CD4-positive, alpha-beta T cell treated with Interleukin-15 for 1 hour (primary cell): ENCODE measurements at regions not wholly inside any gene's neighbourhood (a gene's known extent, or its start where the extent isn't known, plus 50 kb on each side); places are given as distances from the start of the nearest gene placed in this dataset.
"Not testable (repeated sequence)": the region's sequence is repeated elsewhere in the genome, so short reads cannot be mapped to it uniquely, and the experiment has no call there.

Experiments
- DNase-seq: peaks from one replicate; pipeline ENCODE4 v3.0.0-alpha.2; 2020

DNA sequence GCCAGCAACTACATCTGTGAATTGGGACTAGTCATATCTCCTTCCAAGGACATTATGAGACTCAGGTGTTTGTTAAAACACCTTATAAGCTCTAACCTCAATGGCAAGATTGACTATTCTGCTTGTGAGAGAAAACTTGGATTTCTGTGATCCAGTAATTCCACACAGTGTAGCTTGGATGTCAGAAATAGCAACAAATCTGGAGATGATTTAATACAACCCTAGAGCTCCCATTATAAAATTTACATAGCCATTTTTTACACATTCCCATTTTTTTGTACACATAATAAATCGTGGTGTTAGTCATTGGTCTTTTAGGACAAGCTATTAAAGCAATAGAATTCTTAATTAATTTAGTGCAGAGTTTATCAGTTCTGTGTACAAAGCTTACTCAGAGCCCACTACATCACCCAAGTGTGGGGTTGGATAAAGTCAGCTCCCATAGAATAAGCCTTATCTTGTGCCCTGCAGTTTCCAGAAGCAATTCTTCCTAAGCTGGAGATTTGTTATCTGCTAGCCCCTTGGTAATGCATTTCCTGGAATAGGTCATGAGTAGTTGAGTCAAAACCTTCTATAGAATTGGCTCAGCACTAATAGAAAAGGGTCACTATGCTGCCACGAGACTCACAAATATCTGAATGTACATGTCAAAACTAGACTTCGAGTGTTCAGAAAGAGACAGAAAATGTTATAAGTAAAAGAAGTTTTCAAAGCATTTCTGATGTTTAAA lies 434.0 kb upstream of the RUNX1 start:
- no peak for DNase-seq

DNA sequence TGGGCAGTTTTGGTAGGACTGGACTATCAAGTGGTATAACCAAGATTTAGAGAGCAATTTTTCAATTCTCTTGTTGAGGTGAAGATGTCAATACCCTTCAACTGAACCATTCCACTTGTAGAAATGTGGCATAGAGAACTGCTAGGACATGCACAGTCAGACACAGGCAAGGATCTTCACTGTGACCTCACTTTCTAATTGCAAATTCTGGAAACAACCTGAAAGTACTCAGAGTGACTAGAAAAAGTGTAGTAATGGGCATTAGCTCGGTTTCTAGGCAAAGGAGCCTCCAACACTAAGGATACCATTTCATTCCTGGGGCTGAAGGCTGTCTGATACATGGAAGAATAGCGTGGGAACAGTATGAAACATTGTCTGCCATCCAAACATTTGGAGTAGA lies 433.0 kb upstream of the RUNX1 start:
- no peak for DNase-seq

- DNase-seq = no peak
Observed at GRCh38 chr21:35481005-35481404, 431.9 kb upstream of the RUNX1 start.

GRCh38 chr21:35479529-35479928 lies 430.4 kb upstream of the RUNX1 start:
- DNase-seq = no peak

GRCh38 chr21:35479065-35479448 lies 430.0 kb upstream of the RUNX1 start:
- DNase-seq = no peak

DNA sequence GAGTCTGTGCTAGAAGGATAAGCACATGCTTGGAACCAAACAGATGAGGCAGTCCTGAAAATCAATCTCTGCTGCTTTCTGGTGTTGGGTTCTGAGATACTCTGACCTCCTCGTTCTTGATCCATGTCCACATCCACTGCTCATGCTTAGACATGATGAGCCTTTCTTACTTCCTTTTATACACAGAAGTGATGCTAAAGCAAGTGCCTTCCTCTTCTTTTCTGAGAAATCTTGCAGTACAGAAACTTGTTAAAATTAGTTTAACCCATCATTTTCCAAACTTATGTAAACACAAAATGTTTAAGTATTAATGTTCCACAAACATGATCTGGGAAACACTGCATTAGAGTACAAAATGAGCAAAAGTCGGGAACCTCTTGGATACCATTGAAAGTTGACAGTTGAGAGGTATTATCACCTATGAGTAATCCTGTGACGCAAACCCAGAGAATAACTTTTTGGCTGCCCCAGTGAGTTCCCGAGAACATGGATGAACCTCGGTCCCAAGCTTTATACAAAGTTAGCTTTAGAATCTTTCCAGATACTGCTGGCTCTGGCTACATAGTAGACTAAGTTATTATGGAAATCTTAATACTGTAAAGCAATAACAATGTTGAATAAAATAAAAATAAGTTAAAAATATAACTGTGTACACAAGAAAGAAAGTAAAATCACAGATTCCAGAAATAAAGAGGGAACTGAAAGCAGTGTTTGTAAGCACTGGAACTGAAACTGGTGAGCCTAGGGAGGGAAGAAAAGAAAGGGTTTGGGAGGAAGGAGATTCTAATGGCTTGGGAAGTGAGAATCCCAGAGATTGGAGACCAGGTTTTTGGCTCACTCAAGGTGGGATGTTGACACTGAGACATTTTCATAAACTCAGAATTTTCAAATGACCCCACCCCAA lies 429.3 kb upstream of the RUNX1 start:
- no peak for DNase-seq

DNA sequence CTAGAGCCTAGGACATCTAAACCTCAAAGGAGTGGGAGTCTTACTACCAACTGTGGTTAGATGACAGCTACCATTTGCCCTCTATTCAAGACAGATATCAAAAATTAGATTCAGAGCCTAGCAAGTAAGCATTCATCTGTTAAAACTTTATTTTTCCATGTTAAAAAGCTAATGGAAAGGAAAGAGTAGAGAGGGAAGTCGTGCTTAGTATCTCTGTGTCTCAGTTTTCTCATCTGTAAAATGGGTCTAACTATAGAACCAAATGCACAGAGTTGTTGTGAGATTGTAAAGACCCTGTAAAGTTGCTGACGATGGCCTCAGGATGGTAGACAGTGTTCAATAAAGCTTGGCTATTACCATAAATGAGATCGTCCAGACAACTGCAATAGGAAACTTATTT lies 428.5 kb upstream of the RUNX1 start:
- DNase-seq = no peak

- no peak for DNase-seq
Observed at GRCh38 chr21:35476621-35477395, 427.7 kb upstream of the RUNX1 start.

- no peak for DNase-seq
Observed at GRCh38 chr21:35475762-35476161, 426.7 kb upstream of the RUNX1 start.

DNA sequence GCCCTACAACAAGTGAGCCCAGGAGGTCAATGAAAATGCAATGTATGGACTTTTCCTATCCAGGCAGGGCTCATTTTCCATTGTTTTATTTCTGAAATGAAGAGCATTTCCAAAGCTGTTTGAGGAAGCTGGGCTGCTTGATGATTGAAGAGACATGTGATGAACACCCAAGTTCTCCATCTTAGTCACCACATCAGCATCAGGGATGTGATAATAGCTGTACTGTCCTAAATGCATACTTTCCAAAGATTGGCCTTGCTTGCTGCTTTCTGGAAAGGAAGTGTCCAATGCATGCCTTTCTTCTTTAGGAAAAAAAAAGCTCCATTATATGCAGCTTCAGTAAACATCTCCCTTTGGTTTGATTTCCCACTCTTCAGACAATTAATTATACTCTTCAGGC lies 425.9 kb upstream of the RUNX1 start:
- DNase-seq = no peak

- DNase-seq = no peak
Observed at GRCh38 chr21:35473496-35473895, 424.4 kb upstream of the RUNX1 start.

GRCh38 chr21:35470522-35470921 lies 421.4 kb upstream of the RUNX1 start:
- no peak for DNase-seq

GRCh38 chr21:35469498-35469897 lies 420.4 kb upstream of the RUNX1 start:
- no peak for DNase-seq

GRCh38 chr21:35468991-35469390 lies 419.9 kb upstream of the RUNX1 start:
- DNase-seq = no peak

GRCh38 chr21:35467566-35467965 lies 418.5 kb upstream of the RUNX1 start:
- DNase-seq = no peak

- DNase-seq = not testable (repeated sequence)
Observed at GRCh38 chr21:35466681-35467080, 417.6 kb upstream of the RUNX1 start.

GRCh38 chr21:35465741-35466140 lies 416.6 kb upstream of the RUNX1 start:
- DNase-seq = no peak

- DNase-seq = no peak
Observed at GRCh38 chr21:35461700-35462099, 412.6 kb upstream of the RUNX1 start.

- DNase-seq = no peak
Observed at GRCh38 chr21:35460441-35460840, 411.3 kb upstream of the RUNX1 start.

DNA sequence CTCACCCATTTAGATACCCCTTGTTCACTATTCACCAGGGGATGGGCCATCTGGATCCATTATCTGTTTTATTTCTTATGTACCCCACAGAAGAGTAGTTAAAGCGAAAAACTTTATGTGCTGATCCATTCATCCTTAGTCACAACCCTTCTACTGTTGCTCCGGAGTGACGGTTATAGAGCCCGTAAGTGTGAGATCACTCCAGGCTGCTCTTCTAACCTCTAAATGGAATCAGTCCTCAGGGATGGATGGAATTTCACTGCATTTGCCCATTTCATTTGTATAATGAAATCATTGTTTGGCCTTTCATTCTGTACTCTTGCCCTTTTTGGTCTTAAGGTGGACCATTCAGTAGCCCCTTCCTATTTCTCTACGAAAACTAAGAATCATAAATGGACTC lies 409.3 kb upstream of the RUNX1 start:
- DNase-seq = no peak

DNA sequence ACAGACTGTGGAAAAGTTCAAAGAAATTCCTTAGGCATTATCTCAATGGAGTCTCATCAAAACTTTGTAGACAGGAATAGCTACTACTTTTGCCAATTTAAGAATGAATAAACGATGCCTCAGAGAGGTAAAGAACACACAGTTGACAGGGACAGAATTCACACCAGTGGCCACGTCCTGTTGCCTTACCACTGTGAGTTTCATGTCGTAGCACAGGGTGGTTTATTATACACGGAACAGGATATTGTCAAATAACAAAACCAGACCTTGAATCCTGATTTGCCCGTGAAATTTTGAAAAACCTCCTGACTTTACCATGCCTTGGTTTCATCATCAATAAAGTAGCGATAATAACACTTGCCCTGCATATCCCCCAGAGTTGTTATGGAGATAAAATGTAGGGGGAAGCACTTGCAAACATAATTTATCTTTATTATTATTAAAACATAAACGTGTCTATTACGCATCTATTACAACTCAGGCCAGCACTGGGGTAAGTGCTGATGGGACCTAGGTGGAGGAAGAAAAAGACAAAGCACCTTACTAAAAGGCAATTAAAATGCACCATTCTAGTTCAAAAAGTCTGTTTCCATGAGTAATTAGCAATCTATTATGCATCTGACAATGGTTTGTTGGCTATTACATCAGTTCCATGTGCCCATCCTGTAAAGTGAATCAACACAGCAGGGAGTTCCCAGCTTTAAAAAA lies 408.1 kb upstream of the RUNX1 start:
- no peak for DNase-seq

- DNase-seq = no peak
Observed at GRCh38 chr21:35451276-35451675, 402.2 kb upstream of the RUNX1 start.

- DNase-seq = no peak
Observed at GRCh38 chr21:35450830-35451229, 401.7 kb upstream of the RUNX1 start.
